BLaER1 (cell line): ENCODE measurements at regions not wholly inside any gene's neighbourhood (a gene's known extent, or its start where the extent isn't known, plus 50 kb on each side); places are given as distances from the start of the nearest gene placed in this dataset.

Experiments used
- H3K27ac ChIP-seq: shearing (Covaris generic); formaldehyde crosslinking; 2 replicates; pipeline ENCODE4 v1.8.1; 2022
- H3K27me3 ChIP-seq: shearing (Covaris generic); formaldehyde crosslinking; 2 replicates; pipeline ENCODE4 v1.8.1; 2022
- H3K36me3 ChIP-seq: shearing (Covaris generic); formaldehyde crosslinking; 2 replicates; pipeline ENCODE4 v1.8.1; 2022
- H3K4me1 ChIP-seq: shearing (Covaris generic); formaldehyde crosslinking; 2 replicates; pipeline ENCODE4 v1.8.1; 2022
- H3K4me2 ChIP-seq: shearing (Covaris generic); formaldehyde crosslinking; 2 replicates; pipeline ENCODE4 v1.8.1; 2022
- H3K4me3 ChIP-seq: shearing (Covaris generic); formaldehyde crosslinking; 2 replicates; pipeline ENCODE4 v1.8.1; 2022
- H3K9ac ChIP-seq: shearing (Covaris generic); formaldehyde crosslinking; 2 replicates; pipeline ENCODE4 v1.8.1; 2022
- H3K9me3 ChIP-seq: shearing (Covaris generic); formaldehyde crosslinking; 2 replicates; pipeline ENCODE4 v1.8.1; 2022
- H4K20me1 ChIP-seq: shearing (Covaris generic); formaldehyde crosslinking; 2 replicates; pipeline ENCODE4 v1.8.1; 2022
- Cebpa-rat ChIP-seq: shearing (Covaris generic); IDR thresholded peaks from 2 replicates; pipeline ENCODE4 v1.8.1; 2022

- no peak for TF ChIP-seq Cebpa-rat
- no peaks in the 10 kb centered on the region for H4K20me1 ChIP-seq
- H3K27ac ChIP-seq: no peak overlapping the region
- no peaks in the 10 kb centered on the region for H3K36me3 ChIP-seq
- H3K9me3 ChIP-seq: no peaks in the 10 kb centered on the region
- no peaks in the 10 kb centered on the region for H3K4me1 ChIP-seq
- no peak overlapping the region for H3K4me2 ChIP-seq
- H3K9ac ChIP-seq: no peak overlapping the region
- no peak overlapping the region for H3K4me3 ChIP-seq
- H3K27me3 ChIP-seq: no peaks in the 10 kb centered on the region
Observed at GRCh38 chr2:122652670-122653069, 897.2 kb downstream of the TSN start.

DNA sequence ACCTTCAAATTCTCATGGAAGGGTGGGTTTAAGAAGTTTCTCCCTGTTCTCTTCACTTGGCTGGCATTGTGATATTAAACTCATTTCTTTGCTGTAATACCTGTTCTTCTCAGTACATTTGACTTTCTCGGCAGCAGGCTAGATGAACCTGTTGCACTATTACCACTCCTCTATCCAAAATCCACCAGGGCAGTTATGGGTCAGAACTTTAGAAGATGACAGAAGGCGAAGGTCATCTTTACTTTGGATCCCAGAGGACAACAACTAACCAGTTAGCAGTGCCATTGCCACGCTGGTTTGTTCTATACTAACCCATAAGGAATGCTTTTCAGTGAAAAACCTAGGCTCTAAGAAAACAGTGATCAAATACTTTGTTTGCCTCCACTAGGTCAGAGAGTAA lies 901.0 kb downstream of the TSN start:
- Histone ChIP-seq H3K36me3 (no peaks in the 10 kb centered on the region), H3K9ac (no peak overlapping the region), H3K4me2 (no peak overlapping the region), H3K27ac (no peak overlapping the region), H3K27me3 (no peaks in the 10 kb centered on the region), H3K4me1 (no peaks in the 10 kb centered on the region), H3K4me3 (no peak overlapping the region), H4K20me1 (no peaks in the 10 kb centered on the region), H3K9me3 (no peaks in the 10 kb centered on the region)
- TF ChIP-seq Cebpa-rat: no peak

- Histone ChIP-seq H3K27me3 (no peaks in the 10 kb centered on the region), H4K20me1 (no peaks in the 10 kb centered on the region), H3K4me3 (no peak overlapping the region), H3K9ac (no peak overlapping the region), H3K9me3 (no peaks in the 10 kb centered on the region), H3K4me2 (no peak overlapping the region), H3K27ac (no peak overlapping the region), H3K4me1 (no peaks in the 10 kb centered on the region), H3K36me3 (no peaks in the 10 kb centered on the region)
- no peak for TF ChIP-seq Cebpa-rat
Observed at GRCh38 chr2:122660786-122661634, 905.6 kb downstream of the TSN start.

DNA sequence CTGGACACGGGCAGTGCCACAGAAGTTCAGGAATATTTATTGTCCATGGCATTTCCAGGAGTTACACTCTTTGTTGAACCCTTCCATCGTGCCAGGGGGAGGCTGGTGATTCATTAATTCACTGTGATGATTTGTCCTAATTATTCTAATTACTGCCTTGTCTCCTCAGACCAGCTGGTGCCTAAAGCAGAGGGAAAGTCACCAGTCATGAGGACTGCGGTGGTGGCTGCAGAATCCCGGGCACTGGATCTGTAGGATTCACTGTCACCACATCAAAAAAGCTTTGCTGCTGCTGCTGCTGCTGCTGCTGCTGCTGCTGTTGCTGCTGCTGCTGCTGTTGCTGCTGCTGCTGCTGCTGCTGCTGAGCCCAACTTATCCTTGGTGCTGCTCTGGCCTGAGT lies 908.2 kb downstream of the TSN start:
- Histone ChIP-seq H3K4me2 (no peak overlapping the region), H3K4me1 (no peaks in the 10 kb centered on the region), H3K36me3 (no peaks in the 10 kb centered on the region), H3K27ac (no peak overlapping the region), H3K4me3 (no peak overlapping the region), H3K9ac (no peak overlapping the region), H3K27me3 (no peaks in the 10 kb centered on the region), H4K20me1 (no peaks in the 10 kb centered on the region), H3K9me3 (no peaks in the 10 kb centered on the region)
- no peak for TF ChIP-seq Cebpa-rat

- no peak overlapping the region for H3K4me3 ChIP-seq
- H3K4me2 ChIP-seq: no peak overlapping the region
- H3K9me3 ChIP-seq: no peaks in the 10 kb centered on the region
- H3K36me3 ChIP-seq: no peaks in the 10 kb centered on the region
- H3K9ac ChIP-seq: no peak overlapping the region
- H3K27ac ChIP-seq: no peak overlapping the region
- no peaks in the 10 kb centered on the region for H4K20me1 ChIP-seq
- H3K27me3 ChIP-seq: no peaks in the 10 kb centered on the region
- no peak for TF ChIP-seq Cebpa-rat
- no peaks in the 10 kb centered on the region for H3K4me1 ChIP-seq
Observed at GRCh38 chr2:122669627-122670026, 914.2 kb downstream of the TSN start.

DNA sequence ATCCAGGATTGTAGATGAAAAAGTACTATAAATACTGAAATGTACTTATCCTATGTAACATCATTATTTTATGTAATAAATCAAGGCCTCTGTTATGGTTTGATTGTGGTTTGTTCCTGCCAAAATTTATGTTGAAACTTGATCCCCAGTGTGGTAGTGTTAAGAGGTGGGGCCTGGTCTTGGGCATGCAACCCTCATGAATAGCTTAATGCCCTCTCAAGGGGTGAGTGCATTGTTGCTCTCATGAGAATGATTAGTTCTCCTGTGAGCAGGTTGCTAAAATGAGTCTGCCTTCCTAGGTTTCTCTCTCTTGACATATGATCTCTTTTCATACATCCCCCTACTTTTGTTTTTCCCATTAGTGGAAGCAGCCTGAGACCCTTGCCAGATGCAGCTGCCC lies 915.4 kb downstream of the TSN start:
- H3K4me2 ChIP-seq: no peak overlapping the region
- no peak for TF ChIP-seq Cebpa-rat

GRCh38 chr2:122680662-122681061 lies 925.2 kb downstream of the TSN start:
- no peak overlapping the region for H3K4me2 ChIP-seq

More for the DNA sequence above, 915.4 kb downstream of the TSN start:
- Histone ChIP-seq H3K36me3 (no peaks in the 10 kb centered on the region), H3K27me3 (no peaks in the 10 kb centered on the region), H3K27ac (no peak overlapping the region), H3K4me1 (no peaks in the 10 kb centered on the region), H3K9ac (no peak overlapping the region), H3K4me3 (no peak overlapping the region), H4K20me1 (no peaks in the 10 kb centered on the region), H3K9me3 (no peaks in the 10 kb centered on the region)

DNA sequence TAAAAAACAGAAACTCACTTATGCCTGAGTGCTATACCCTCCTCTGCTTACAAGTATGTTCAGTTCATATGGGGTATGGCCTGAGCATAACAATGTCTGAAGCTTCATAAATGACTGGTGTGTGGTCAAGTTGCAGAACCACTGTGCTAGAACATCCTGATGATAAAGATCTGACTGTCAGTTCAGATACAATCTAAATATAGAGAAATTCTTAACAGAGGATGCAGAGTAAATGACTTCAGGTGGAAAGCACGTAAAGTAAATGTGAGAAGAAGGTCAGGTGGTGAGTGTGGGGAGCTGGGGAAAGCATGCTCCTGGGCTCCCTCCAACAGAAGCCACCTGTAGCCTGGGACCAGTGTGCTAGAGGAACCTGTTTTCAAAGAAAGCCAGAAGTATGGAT lies 926.2 kb downstream of the TSN start:
- Histone ChIP-seq H3K9ac (no peak overlapping the region), H3K36me3 (no peaks in the 10 kb centered on the region), H3K4me1 (no peaks in the 10 kb centered on the region), H3K27me3 (no peaks in the 10 kb centered on the region), H3K4me2 (no peak overlapping the region), H4K20me1 (no peaks in the 10 kb centered on the region), H3K4me3 (no peak overlapping the region), H3K27ac (no peak overlapping the region), H3K9me3 (no peaks in the 10 kb centered on the region)
- TF ChIP-seq Cebpa-rat: no peak

More at GRCh38 chr2:122680662-122681061, 925.2 kb downstream of the TSN start:
- no peaks in the 10 kb centered on the region for H3K4me1 ChIP-seq
- no peaks in the 10 kb centered on the region for H3K9me3 ChIP-seq
- H3K4me3 ChIP-seq: no peak overlapping the region
- H3K36me3 ChIP-seq: no peaks in the 10 kb centered on the region
- no peak for TF ChIP-seq Cebpa-rat
- no peak overlapping the region for H3K27ac ChIP-seq
- H4K20me1 ChIP-seq: no peaks in the 10 kb centered on the region
- no peak overlapping the region for H3K9ac ChIP-seq
- no peaks in the 10 kb centered on the region for H3K27me3 ChIP-seq

DNA sequence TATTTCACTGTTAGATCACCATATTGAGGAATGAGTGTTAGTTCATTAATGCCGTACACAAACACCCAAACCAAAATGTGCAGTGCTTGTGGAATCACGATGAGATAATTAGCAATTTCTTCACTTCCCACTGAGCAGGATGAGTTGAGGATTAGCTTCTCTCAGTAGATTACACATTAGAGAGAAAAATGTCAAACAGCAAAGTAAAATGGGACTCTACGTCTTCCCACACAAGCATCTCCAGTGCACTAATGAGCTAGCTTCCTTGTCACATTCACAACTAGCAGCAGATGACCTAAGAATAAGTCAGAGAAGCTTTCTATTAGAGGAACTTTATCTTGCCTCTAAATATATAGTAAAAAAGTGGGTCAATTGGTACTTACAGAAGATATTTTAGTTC lies 926.9 kb downstream of the TSN start:
- H3K27ac ChIP-seq: no peak overlapping the region
- no peaks in the 10 kb centered on the region for H3K36me3 ChIP-seq
- TF ChIP-seq Cebpa-rat: no peak

DNA sequence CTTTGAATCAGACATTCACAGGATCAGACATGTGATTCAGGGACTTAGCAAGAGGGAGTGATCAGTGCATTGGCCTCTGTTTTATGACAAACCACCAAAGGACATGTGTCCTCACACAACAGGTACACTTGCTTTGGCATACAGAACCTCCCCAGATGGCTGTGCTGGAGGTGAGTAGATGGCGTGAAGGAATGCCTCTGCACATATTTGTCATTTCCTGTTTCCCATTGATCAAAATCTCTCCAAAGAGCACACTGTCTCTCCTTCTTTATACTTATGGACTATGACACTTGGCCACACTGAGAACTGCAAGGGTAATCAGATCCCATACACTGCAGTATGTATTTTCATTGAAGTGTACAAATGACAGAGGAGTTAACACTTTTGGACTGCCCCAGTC lies 927.6 kb downstream of the TSN start:
- H3K4me3 ChIP-seq: no peak overlapping the region
- H3K27ac ChIP-seq: no peak overlapping the region
- no peak overlapping the region for H3K4me2 ChIP-seq
- no peaks in the 10 kb centered on the region for H4K20me1 ChIP-seq
- no peaks in the 10 kb centered on the region for H3K27me3 ChIP-seq
- H3K9ac ChIP-seq: no peak overlapping the region
- H3K4me1 ChIP-seq: no peaks in the 10 kb centered on the region
- no peaks in the 10 kb centered on the region for H3K9me3 ChIP-seq
- TF ChIP-seq Cebpa-rat: no peak
- no peaks in the 10 kb centered on the region for H3K36me3 ChIP-seq

More for the DNA sequence above, 926.9 kb downstream of the TSN start:
- Histone ChIP-seq H3K4me1 (no peaks in the 10 kb centered on the region), H3K27me3 (no peaks in the 10 kb centered on the region), H3K4me3 (no peak overlapping the region), H3K9ac (no peak overlapping the region), H3K9me3 (no peaks in the 10 kb centered on the region), H4K20me1 (no peaks in the 10 kb centered on the region), H3K4me2 (no peak overlapping the region)
